GM12875 (cell line): ENCODE measurements at regions not wholly inside any gene's neighbourhood (a gene's known extent, or its start where the extent isn't known, plus 50 kb on each side); places are given as distances from the start of the nearest gene placed in this dataset.

Source experiments
- H3K4me3 ChIP-seq: one replicate; pipeline ENCODE4 v1.5.1; 2011; ENCODE audit warnings: low read depth, low read length, control low read depth
- CTCF ChIP-seq: IDR thresholded peaks from 2 replicates; pipeline ENCODE4 v1.5.1; 2011; ENCODE audit warnings: low read depth, mild to moderate bottlenecking, control low read depth, inconsistent platforms, low read length, moderate library complexity, borderline replicate concordance; ENCODE audit not compliant: insufficient read depth

DNA sequence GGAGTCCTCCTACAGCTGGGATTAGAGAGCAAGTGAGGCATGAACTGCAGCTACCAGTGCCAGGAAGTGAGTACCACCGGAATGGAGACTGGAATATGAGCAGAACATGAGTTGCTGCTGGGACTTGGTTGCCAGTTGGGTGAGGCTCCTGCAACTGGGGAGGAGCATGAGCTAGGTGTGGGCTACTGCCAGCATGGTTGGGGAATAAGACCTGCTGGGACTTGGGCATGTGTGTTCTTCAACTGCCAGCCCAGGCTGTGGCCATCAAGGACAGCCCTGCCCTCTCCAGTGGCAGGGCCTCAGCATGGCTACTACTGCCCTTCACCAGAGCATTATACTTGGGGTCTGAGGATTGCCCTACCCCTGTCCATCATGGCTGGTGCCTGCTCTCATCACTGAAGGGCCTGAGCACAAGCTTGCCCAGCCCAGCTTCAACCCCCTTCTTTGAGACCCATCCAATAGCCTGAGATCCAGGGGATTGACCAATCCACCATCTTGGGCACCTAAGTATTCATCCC is 665.0 kb downstream of the ELAVL2 start:
- no peak overlapping the region for H3K4me3 ChIP-seq
- no peak for TF ChIP-seq CTCF

DNA sequence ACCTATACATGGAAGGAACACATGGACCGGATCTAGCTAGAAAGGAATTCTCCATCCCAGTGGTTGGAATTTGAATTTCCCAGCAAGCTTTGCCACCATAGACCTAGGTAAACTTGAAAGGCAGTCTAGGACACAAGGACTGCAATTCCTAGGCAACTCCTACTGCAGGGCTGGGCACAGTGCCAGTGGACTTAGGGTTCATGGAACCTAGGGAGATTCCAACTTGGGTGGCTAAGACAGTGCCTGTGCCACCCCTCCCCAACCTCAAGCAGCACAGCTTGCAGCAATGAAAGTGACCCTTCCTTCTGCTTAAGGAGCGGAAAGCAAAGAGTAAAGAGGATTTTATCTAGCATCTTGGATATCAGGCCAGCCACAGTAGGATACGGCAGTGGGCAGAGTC is 663.3 kb downstream of the ELAVL2 start:
- no peak for TF ChIP-seq CTCF
- no peak overlapping the region for H3K4me3 ChIP-seq

DNA sequence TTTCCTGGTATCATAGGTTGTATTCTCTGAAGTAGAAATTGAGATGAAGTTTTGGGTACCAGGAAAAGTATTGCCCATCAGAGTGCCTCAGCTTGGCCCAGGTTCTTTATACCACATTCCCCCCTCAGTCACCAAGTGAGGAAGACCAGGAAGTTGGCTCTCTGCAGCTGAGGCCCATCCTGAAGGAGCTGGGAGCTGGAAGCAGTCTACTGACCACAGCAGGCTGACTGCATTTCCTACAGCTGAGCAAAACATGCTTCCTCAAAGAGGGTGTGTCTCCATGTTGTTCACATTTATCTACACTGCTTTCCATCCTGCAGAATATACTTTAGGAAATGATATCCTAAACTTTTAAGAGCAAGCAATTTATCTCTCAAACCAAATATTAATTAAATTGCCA is 654.6 kb downstream of the ELAVL2 start:
- no peak for TF ChIP-seq CTCF
- no peak overlapping the region for H3K4me3 ChIP-seq

DNA sequence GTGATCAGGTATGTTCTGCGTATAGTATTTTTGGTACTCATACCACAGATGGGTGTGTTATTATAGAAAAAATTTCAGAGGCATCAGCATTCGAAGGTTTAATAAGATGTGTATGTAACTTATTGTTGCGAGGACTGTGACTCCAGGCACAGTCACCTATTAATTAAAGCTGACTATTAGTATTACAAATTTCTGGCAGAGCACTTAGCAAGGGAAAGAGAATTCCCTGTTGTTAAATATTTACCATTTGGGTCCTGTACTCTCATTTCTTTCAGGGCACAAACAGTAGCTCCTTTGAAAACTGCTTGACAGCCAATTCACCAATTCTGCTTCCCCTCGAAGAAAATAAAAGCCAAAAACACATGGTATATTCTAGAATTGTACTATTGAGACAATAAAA is 653.8 kb downstream of the ELAVL2 start:
- TF ChIP-seq CTCF: no peak
- H3K4me3 ChIP-seq: no peak overlapping the region

- TF ChIP-seq CTCF: no peak
- H3K4me3 ChIP-seq: no peak overlapping the region
Observed at GRCh38 chr9:23172979-23173637, 652.9 kb downstream of the ELAVL2 start.

DNA sequence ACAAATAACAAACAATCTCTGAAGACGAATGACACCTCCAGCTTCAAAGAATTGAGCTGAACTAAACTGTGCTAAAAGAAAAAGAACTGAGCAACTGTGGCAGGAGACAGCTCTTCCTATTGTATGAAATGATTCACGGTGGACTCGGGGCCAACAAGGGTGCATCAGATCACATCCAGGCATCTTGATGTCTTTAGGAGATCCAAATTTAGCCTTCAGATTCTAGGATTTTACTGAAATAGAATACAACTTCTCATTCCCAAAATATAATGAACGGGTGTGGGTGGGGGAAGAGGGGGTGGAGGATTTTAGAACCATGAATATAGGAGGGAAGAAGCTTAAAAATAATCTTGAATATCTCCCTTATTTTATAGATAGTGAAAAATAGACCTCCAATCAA is 631.8 kb downstream of the ELAVL2 start:
- no peak for TF ChIP-seq CTCF
- H3K4me3 ChIP-seq: no peak overlapping the region

GRCh38 chr9:23215688-23216087 is 610.4 kb downstream of the ELAVL2 start:
- TF ChIP-seq CTCF: no peak
- H3K4me3 ChIP-seq: no peak overlapping the region
